SU-DHL-6 (cell line): ENCODE measurements at regions not wholly inside any gene's neighbourhood (a gene's known extent, or its start where the extent isn't known, plus 50 kb on each side); places are given as distances from the start of the nearest gene placed in this dataset.

Source experiments
- EZH2phosphoT487 ChIP-seq: fragments of 200-600 bp; sonication (generic), shearing (Covaris generic); conservative IDR thresholded peaks from 2 replicates; pipeline ENCODE4 v1.6.1; 2018; ENCODE audit warnings: mild to moderate bottlenecking, antibody characterized with exemption, low read length, moderate library complexity, mixed read lengths
- TF ChIP-seq, protein P1 (sequence below): fragments of 200-600 bp; sonication (generic); IDR thresholded peaks from one replicate; pipeline ENCODE4 v1.5.1; 2017; ENCODE audit warnings: antibody characterized with exemption, mild to moderate bottlenecking, low read length, moderate library complexity; ENCODE audit not compliant: insufficient read depth, poor library complexity, severe bottlenecking

DNA sequence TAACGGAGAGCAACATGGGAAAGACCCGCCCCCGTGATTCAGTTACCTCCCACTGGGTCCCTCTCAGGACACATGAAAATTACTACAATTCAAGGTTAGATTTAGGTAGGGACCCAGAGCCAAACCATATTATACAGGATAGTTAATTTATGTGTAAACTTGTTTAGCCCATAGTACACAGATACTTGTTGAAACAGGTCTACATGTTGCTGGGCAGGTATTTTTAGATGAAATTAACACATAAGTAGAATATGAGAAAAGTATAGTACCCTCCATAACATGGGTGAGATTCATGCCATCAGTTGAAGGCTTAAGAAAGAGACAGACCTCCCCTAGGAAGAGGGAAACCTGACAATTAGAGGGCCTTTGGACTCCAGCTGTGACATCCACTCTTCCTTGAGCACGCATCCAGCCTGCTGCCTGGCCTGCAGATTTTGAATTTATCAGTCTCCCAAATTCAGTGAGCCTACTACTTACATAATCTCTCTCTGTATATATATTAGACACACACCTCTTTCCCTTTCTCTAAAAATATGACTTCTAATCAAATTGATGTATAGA is 463.5 kb upstream of the NETO1 start:
- TF ChIP-seq, protein P1, sequence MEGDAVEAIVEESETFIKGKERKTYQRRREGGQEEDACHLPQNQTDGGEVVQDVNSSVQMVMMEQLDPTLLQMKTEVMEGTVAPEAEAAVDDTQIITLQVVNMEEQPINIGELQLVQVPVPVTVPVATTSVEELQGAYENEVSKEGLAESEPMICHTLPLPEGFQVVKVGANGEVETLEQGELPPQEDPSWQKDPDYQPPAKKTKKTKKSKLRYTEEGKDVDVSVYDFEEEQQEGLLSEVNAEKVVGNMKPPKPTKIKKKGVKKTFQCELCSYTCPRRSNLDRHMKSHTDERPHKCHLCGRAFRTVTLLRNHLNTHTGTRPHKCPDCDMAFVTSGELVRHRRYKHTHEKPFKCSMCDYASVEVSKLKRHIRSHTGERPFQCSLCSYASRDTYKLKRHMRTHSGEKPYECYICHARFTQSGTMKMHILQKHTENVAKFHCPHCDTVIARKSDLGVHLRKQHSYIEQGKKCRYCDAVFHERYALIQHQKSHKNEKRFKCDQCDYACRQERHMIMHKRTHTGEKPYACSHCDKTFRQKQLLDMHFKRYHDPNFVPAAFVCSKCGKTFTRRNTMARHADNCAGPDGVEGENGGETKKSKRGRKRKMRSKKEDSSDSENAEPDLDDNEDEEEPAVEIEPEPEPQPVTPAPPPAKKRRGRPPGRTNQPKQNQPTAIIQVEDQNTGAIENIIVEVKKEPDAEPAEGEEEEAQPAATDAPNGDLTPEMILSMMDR, result no peak
- TF ChIP-seq EZH2phosphoT487, result no peak
